HepG2 (cell line): ENCODE measurements at regions not wholly inside any gene's neighbourhood (a gene's known extent, or its start where the extent isn't known, plus 50 kb on each side); places are given as distances from the start of the nearest gene placed in this dataset.

Experiments used
- ATAC-seq: fragments of 200-7000 bp; cut with Tn5 transposase; 3 replicates; pipeline ENCODE4 v1.9.1; 2020; ENCODE audit warnings: mild to moderate bottlenecking, moderate library complexity
- BruUV-seq: library from RNA; stranded (reverse); fragments of 400-500 nt; replicated peaks from 2 replicates; lab custom pipeline; 2021; lab: Mats Ljungman, UMichigan
- CTCF ChIA-PET: fragments of 300-600 bp; formaldehyde crosslinking; extraction: SDS; loops from one replicate; lab custom pipeline; 2021; ENCODE audit warnings: low total read pairs, inconsistent platforms, low intra/inter-chr PET ratio; lab: Yijun Ruan, JAX
- POLR2A ChIA-PET: fragments of 350-600 bp; sonication (Branson Sonifier 250); formaldehyde crosslinking; loops from one replicate; lab custom pipeline; 2020; ENCODE audit warnings: antibody characterized with exemption, inconsistent platforms; lab: Yijun Ruan, JAX
- DNase-seq: peaks from one replicate; pipeline ENCODE4 v3.0.0-alpha.2; 2015; ENCODE audit warnings: low spot score
- FAIRE-seq: peaks from 3 replicates; lab custom pipeline; 2011; peaks lifted over from hg19 to GRCh38; lab: Jason Lieb, UNC
- H2AFZ ChIP-seq: one replicate; pipeline ENCODE4 v1.6.1; 2011; ENCODE audit warnings: low read length, inconsistent platforms
- H3K27ac ChIP-seq: fragments of 300-600 bp; 3 replicates; pipeline ENCODE4 v1.8.0; 2011; ENCODE audit warnings: mixed run types, mild to moderate bottlenecking, mixed read lengths, low read length, inconsistent platforms; ENCODE audit not compliant: insufficient read depth; ENCODE audit errors: extremely low read length
- H3K27me3 ChIP-seq, 2 experiments: fragments of 200-600 bp in 1 of 2; 2 replicates in 1 of 2; 3 replicates in 1 of 2; pipeline versions ENCODE4 v1.6.0 to v1.8.0; 2011; ENCODE audit warnings: low read length in 2 of 2, mild to moderate bottlenecking in 2 of 2, moderate library complexity in 2 of 2, inconsistent platforms in 1 of 2; ENCODE audit not compliant: insufficient read depth in 2 of 2, control insufficient read depth in 1 of 2
- H3K36me3 ChIP-seq, 2 experiments: fragments of 200-600 bp in 1 of 2; replicated peaks in 1 of 2; 2 replicates in 1 of 2; 3 replicates in 1 of 2; pipeline versions ENCODE4 v1.5.1 to v1.8.0; 2011; ENCODE audit warnings: low read length in 2 of 2, inconsistent platforms in 1 of 2; ENCODE audit not compliant: insufficient read depth in 2 of 2, control insufficient read depth in 1 of 2
- H3K4me1 ChIP-seq: 2 replicates; pipeline ENCODE4 v1.5.1; 2012; ENCODE audit warnings: low read length, inconsistent platforms; ENCODE audit not compliant: insufficient read depth
- H3K4me2 ChIP-seq: 2 replicates; pipeline ENCODE4 v1.6.0; 2011; ENCODE audit warnings: low read depth, low read length, inconsistent platforms
- H3K4me3 ChIP-seq, 3 experiments: fragments of 200-600 bp in 1 of 3; sonication (generic), shearing (Covaris generic) in 1 of 3; replicated peaks in 1 of 3; 2 replicates each; pipeline ENCODE4 v1.5.1; 2011 to 2016; ENCODE audit warnings: low read length in 3 of 3, inconsistent platforms in 2 of 3, low read depth in 2 of 3, mild to moderate bottlenecking in 2 of 3, control low read depth in 1 of 3, mixed read lengths in 1 of 3; ENCODE audit not compliant: insufficient read depth in 1 of 3
- H3K79me2 ChIP-seq: one replicate; pipeline ENCODE4 v1.6.1; 2011; ENCODE audit warnings: low read length, inconsistent platforms; ENCODE audit not compliant: insufficient read depth
- H3K9ac ChIP-seq: 2 replicates; pipeline ENCODE4 v1.6.0; 2011; ENCODE audit warnings: mild to moderate bottlenecking, low read depth, low read length, inconsistent platforms; ENCODE audit not compliant: insufficient read depth
- H3K9me3 ChIP-seq: 2 replicates; pipeline ENCODE4 v1.5.1; 2012; ENCODE audit warnings: mild to moderate bottlenecking, low read length
- H4K20me1 ChIP-seq: 2 replicates; pipeline ENCODE4 v1.6.0; 2011; ENCODE audit warnings: inconsistent platforms, mild to moderate bottlenecking, low read length, moderate library complexity; ENCODE audit not compliant: insufficient read depth
- ARNT2 ChIP-seq: sonication (generic); formaldehyde crosslinking; IDR thresholded peaks from 2 replicates; pipeline ENCODE4 v1.8.0; 2022; ENCODE audit warnings: mild to moderate bottlenecking, low read depth, missing genetic modification reagents, moderate library complexity
- MAF1 ChIP-seq: sonication (generic); formaldehyde crosslinking; IDR thresholded peaks from 2 replicates; pipeline ENCODE4 v1.5.0; 2020; ENCODE audit warnings: missing genetic modification reagents, borderline replicate concordance
- RAD21 ChIP-seq: fragments of 450-650 bp; formaldehyde crosslinking; IDR thresholded peaks from 2 replicates; pipeline ENCODE4 v1.5.0; 2020; ENCODE audit warnings: mild to moderate bottlenecking
- ZBTB21 ChIP-seq: sonication (generic); formaldehyde crosslinking; IDR thresholded peaks from 2 replicates; pipeline ENCODE4 v1.4.0; 2020; ENCODE audit warnings: missing genetic modification reagents
- ZNF234 ChIP-seq: sonication (generic); formaldehyde crosslinking; conservative IDR thresholded peaks from 2 replicates; pipeline ENCODE4 v1.5.1; 2020; ENCODE audit warnings: mild to moderate bottlenecking, missing genetic modification reagents
- ZNF263 ChIP-seq: sonication (generic); formaldehyde crosslinking; IDR thresholded peaks from 2 replicates; pipeline ENCODE4 v1.4.0; 2020; ENCODE audit warnings: missing genetic modification reagents
- ZNF564 ChIP-seq: sonication (generic); formaldehyde crosslinking; IDR thresholded peaks from 2 replicates; pipeline ENCODE4 v1.8.1; 2023; ENCODE audit warnings: mild to moderate bottlenecking, missing genetic modification reagents
- ZNF704 ChIP-seq: sonication (generic); formaldehyde crosslinking; IDR thresholded peaks from 2 replicates; pipeline ENCODE4 v1.8.1; 2023; ENCODE audit warnings: mild to moderate bottlenecking, inconsistent platforms, moderate library complexity, missing genetic modification reagents, borderline replicate concordance
- ZNF781 ChIP-seq: sonication (generic); formaldehyde crosslinking; IDR thresholded peaks from 2 replicates; pipeline ENCODE4 v1.5.1; 2020; ENCODE audit warnings: borderline replicate concordance, mild to moderate bottlenecking, missing genetic modification reagents; ENCODE audit errors: not compliant biosample characterization
- WGBS: methylation state at CpG from one replicate; pipeline ENCODE4 v1.1.6; 2017; ENCODE audit warnings: low lambda C conversion rate; 5-methylcytosine and 5-hydroxymethylcytosine counted together
- in situ Hi-C: cut with HindIII; loops from 2 replicates; pipeline ENCODE4 v1.10.0; 2017; ENCODE audit warnings: low pct_unique_long_range_greater_than_20kb; ENCODE audit not compliant: extremely low pct_ligation_motif_present
- intact Hi-C: fragments of 100-400 bp; cut with micrococcal nuclease; formaldehyde crosslinking; loops from one replicate; pipeline ENCODE4 v1.10.0; 2022; ENCODE audit not compliant: unreplicated experiment

GRCh38 chr16:54798267-54798666 lies 132.4 kb upstream of the IRX5 start:
- intact Hi-C loops (no loop called here), in situ Hi-C loops (no loop called here)
- ATAC-seq, result no peak
- BruUV-seq, result no TSS peak
- ChIA-PET POLR2A (no interaction called here), CTCF (no interaction called here)
- WGBS, result 16% methylated on average over 1 of the region's 1 CpG
- Histone ChIP-seq H3K9ac (no peak overlapping the region), H3K27me3 (no peaks in the 10 kb centered on the region), H3K4me2 (no peak overlapping the region), H3K27ac (no peak overlapping the region), H2AFZ (no peak overlapping the region), H3K36me3 (no peaks in the 10 kb centered on the region), H3K79me2 (no peaks in the 10 kb centered on the region), H3K4me1 (no peaks in the 10 kb centered on the region), H3K9me3 (peaks cover 6% of the 10 kb centered on the region; the same call in 1 of the 2 replicates), H4K20me1 (no peaks in the 10 kb centered on the region)
- no peak for DNase-seq
- FAIRE-seq, result no peak
- TF ChIP-seq ZNF263 (CRISPR knock-in tag) (no peak), ZNF564 (CRISPR knock-in tag) (peak; percentile 73; the same call in 1 of the 2 replicates)
- TF ChIP-seq, all 625 proteins: peak for 1
- no peak overlapping the region for H3K4me3 ChIP-seq

GRCh38 chr16:54796211-54796610 lies 134.5 kb upstream of the IRX5 start:
- Histone ChIP-seq H3K9me3 (peaks cover 6% of the 10 kb centered on the region; the same call in 1 of the 2 replicates), H3K27ac (no peak overlapping the region), H3K4me2 (no peak overlapping the region), H3K27me3 (no peaks in the 10 kb centered on the region), H4K20me1 (no peaks in the 10 kb centered on the region), H3K36me3 (no peaks in the 10 kb centered on the region), H3K9ac (no peak overlapping the region), H3K4me1 (no peaks in the 10 kb centered on the region), H3K4me3 (no peak overlapping the region), H2AFZ (no peak overlapping the region), H3K79me2 (no peaks in the 10 kb centered on the region)
- intact Hi-C loops (no loop called here), in situ Hi-C loops (no loop called here)
- ChIA-PET CTCF (no interaction called here), POLR2A (no interaction called here)
- FAIRE-seq (no peak), DNase-seq (no peak), ATAC-seq (no peak)
- 4% methylated on average over 5 of the region's 5 CpGs for WGBS
- no TSS peak for BruUV-seq
- no peak for TF ChIP-seq ZBTB21 (CRISPR knock-in tag)
- TF ChIP-seq ZNF704, result no peak
- no peak for TF ChIP-seq RAD21 (CRISPR knock-in tag)
- TF ChIP-seq ZNF234 (CRISPR knock-in tag), result no peak
- TF ChIP-seq MAF1 (CRISPR knock-in tag), result no peak
- TF ChIP-seq ZNF781 (CRISPR knock-in tag), result no peak
- TF ChIP-seq ARNT2, result no peak
